Glutamatergic neuron (in vitro differentiated cells): ENCODE measurements at regions not wholly inside any gene's neighbourhood (a gene's known extent, or its start where the extent isn't known, plus 50 kb on each side); places are given as distances from the start of the nearest gene placed in this dataset.

ENCODE experiments used
- DNase-seq: peaks from one replicate; pipeline ENCODE4 v3.0.0; 2022
- H3K27ac Mint-ChIP-seq: one replicate; pipeline ENCODE4 v1.8.0; 2020; ENCODE audit warnings: mild to moderate bottlenecking, mixed read lengths, inconsistent platforms; ENCODE audit not compliant: unreplicated experiment
- H3K27me3 Mint-ChIP-seq: one replicate; pipeline ENCODE4 v1.8.0; 2020; ENCODE audit warnings: mild to moderate bottlenecking, moderate library complexity, mixed read lengths, inconsistent platforms; ENCODE audit not compliant: unreplicated experiment
- H3K36me3 Mint-ChIP-seq: one replicate; pipeline ENCODE4 v1.8.0; 2020; ENCODE audit warnings: mild to moderate bottlenecking, mixed read lengths, inconsistent platforms; ENCODE audit not compliant: unreplicated experiment
- H3K4me1 Mint-ChIP-seq: one replicate; pipeline ENCODE4 v1.8.0; 2020; ENCODE audit warnings: mild to moderate bottlenecking, low read depth, mixed read lengths, inconsistent platforms; ENCODE audit not compliant: unreplicated experiment
- H3K4me3 Mint-ChIP-seq: one replicate; pipeline ENCODE4 v1.8.0; 2020; ENCODE audit warnings: mild to moderate bottlenecking, mixed read lengths, inconsistent platforms; ENCODE audit not compliant: unreplicated experiment
- H3K9me3 Mint-ChIP-seq: one replicate; pipeline ENCODE4 v1.8.0; 2020; ENCODE audit warnings: mild to moderate bottlenecking, moderate library complexity, mixed read lengths, inconsistent platforms; ENCODE audit not compliant: unreplicated experiment
- CTCF ChIP-seq: fragments of 200-600 bp; sonication (generic); IDR thresholded peaks from one replicate; pipeline ENCODE4 v1.5.0; 2021; ENCODE audit not compliant: partially characterized antibody, unreplicated experiment

- Mint-ChIP-seq H3K9me3 (peaks cover 1% of the 10 kb centered on the region), H3K27ac (no peak overlapping the region), H3K4me1 (peaks cover 16% of the 10 kb centered on the region)
Observed at GRCh38 chr9:82467436-82467835, 478.9 kb downstream of the SPATA31D1 start.

GRCh38 chr9:82474235-82474634 is 485.7 kb downstream of the SPATA31D1 start:
- Mint-ChIP-seq H3K36me3 (no peaks in the 10 kb centered on the region), H3K9me3 (peaks cover 1% of the 10 kb centered on the region), H3K4me1 (no peaks in the 10 kb centered on the region), H3K4me3 (no peak overlapping the region), H3K27ac (no peak overlapping the region), H3K27me3 (no peaks in the 10 kb centered on the region)
- TF ChIP-seq CTCF: no peak
- DNase-seq: no peak

More at GRCh38 chr9:82467436-82467835, 478.9 kb downstream of the SPATA31D1 start:
- no peaks in the 10 kb centered on the region for H3K36me3 Mint-ChIP-seq
- DNase-seq: no peak
- H3K4me3 Mint-ChIP-seq: no peak overlapping the region
- H3K27me3 Mint-ChIP-seq: peaks cover 3% of the 10 kb centered on the region
- TF ChIP-seq CTCF: no peak

GRCh38 chr9:82475584-82476301 is 487.2 kb downstream of the SPATA31D1 start:
- H3K36me3 Mint-ChIP-seq: no peaks in the 10 kb centered on the region
- H3K4me1 Mint-ChIP-seq: no peaks in the 10 kb centered on the region
- no peaks in the 10 kb centered on the region for H3K27me3 Mint-ChIP-seq
- no peak for TF ChIP-seq CTCF
- DNase-seq: no peak
- H3K9me3 Mint-ChIP-seq: no peaks in the 10 kb centered on the region
- H3K27ac Mint-ChIP-seq: no peak overlapping the region
- no peak overlapping the region for H3K4me3 Mint-ChIP-seq

GRCh38 chr9:82480921-82481320 is 492.3 kb downstream of the SPATA31D1 start:
- no peaks in the 10 kb centered on the region for H3K9me3 Mint-ChIP-seq
- H3K36me3 Mint-ChIP-seq: no peaks in the 10 kb centered on the region
- no peaks in the 10 kb centered on the region for H3K4me1 Mint-ChIP-seq
- no peak for DNase-seq
- no peak for TF ChIP-seq CTCF
- no peak overlapping the region for H3K4me3 Mint-ChIP-seq
- H3K27ac Mint-ChIP-seq: no peak overlapping the region
- no peaks in the 10 kb centered on the region for H3K27me3 Mint-ChIP-seq

GRCh38 chr9:82487935-82488312 is 499.4 kb downstream of the SPATA31D1 start:
- Mint-ChIP-seq H3K36me3 (no peaks in the 10 kb centered on the region), H3K4me1 (no peaks in the 10 kb centered on the region), H3K27ac (no peak overlapping the region), H3K27me3 (no peaks in the 10 kb centered on the region), H3K9me3 (no peaks in the 10 kb centered on the region), H3K4me3 (no peak overlapping the region)
- TF ChIP-seq CTCF: no peak
- no peak for DNase-seq
